ENCODE measurements at regions not wholly inside any gene's neighbourhood (a gene's known extent, or its start where the extent isn't known, plus 50 kb on each side); places are given as distances from the start of the nearest gene placed in this dataset.

- Histone ChIP-seq H3K27me3 (replicated peaks in 1 of 4; ENCODE audit: control insufficient read depth in 3 of 4, extremely low read depth in 1 of 4, insufficient read depth in 3 of 4, low read length in 3 of 4) (0 out of 7 replicates have a peak, but pooled peaks cover 0 to 3% (median 0%) of the 10 kb centered on the region in 4 experiments), H4K5ac (ENCODE audit: insufficient read length, low read depth, low read length) (no peak overlapping the region), H3K23ac (ENCODE audit: insufficient read length) (no peak overlapping the region), H3K36me3 (ENCODE audit: control insufficient read depth in 2 of 4, insufficient read depth in 4 of 4, low read length in 3 of 4) (peaks cover 9 to 28% (median 20%) of the 10 kb centered on the region in 4 experiments), H2BK20ac (ENCODE audit: low read length) (no peak overlapping the region), H4K91ac (replicated peaks; ENCODE audit: insufficient read length, low read length) (no peak overlapping the region), H4K20me1 (replicated peaks in 1 of 2; ENCODE audit: control insufficient read depth in 1 of 2, insufficient read depth in 2 of 2, low read length in 2 of 2) (no peaks in the 10 kb centered on the region), H3K18ac (ENCODE audit: extremely low read depth, low read length) (no peak overlapping the region), H2BK120ac (replicated peaks; ENCODE audit: low read depth, low read length) (no peak overlapping the region), H3K4me2 (ENCODE audit: insufficient read depth in 1 of 2, low read depth in 2 of 2, low read length in 2 of 2) (no peak overlapping the region), H2BK15ac (ENCODE audit: low read length) (no peak overlapping the region), H4K8ac (ENCODE audit: extremely low read depth, insufficient read depth, low read length) (no peak overlapping the region), H3K4ac (replicated peaks; ENCODE audit: insufficient read length, low read depth, low read length) (no peak overlapping the region), H3K9me3 (ENCODE audit: insufficient read depth in 2 of 2, low read depth in 1 of 2, low read length in 1 of 2) (no peaks in the 10 kb centered on the region), H3K79me2 (ENCODE audit: control insufficient read depth in 1 of 2, insufficient read depth in 2 of 2, low read length in 2 of 2) (no peaks in the 10 kb centered on the region), H3K56ac (replicated peaks; ENCODE audit: insufficient read length, low read depth, low read length) (no peak overlapping the region), H3K4me1 (replicated peaks in 1 of 4; ENCODE audit: control insufficient read depth in 3 of 4, insufficient read depth in 4 of 4, low read length in 3 of 4) (peaks cover 0 to 5% (median 0%) of the 10 kb centered on the region in 4 experiments; a peak in 2 of 7 replicates), H2AK5ac (ENCODE audit: low read depth, low read length) (no peak overlapping the region), H2AFZ (ENCODE audit: low read length) (no peak overlapping the region), H3K79me1 (ENCODE audit: low read depth, low read length) (no peaks in the 10 kb centered on the region), H3K4me3 (ENCODE audit: extremely low read depth in 1 of 4, insufficient read depth in 2 of 4, low read depth in 3 of 4, low read length in 4 of 4) (no peak overlapping the region), H3K9ac (replicated peaks in 1 of 4; ENCODE audit: extremely low read depth in 1 of 4, low read depth in 3 of 4, low read length in 3 of 4) (no peak overlapping the region), H2BK12ac (ENCODE audit: low read depth, low read length) (no peak overlapping the region), H2BK5ac (ENCODE audit: low read depth, low read length) (0 out of 2 replicates have a peak overlapping the region, but pooled peaks have one; percentile 9), H3K14ac (ENCODE audit: insufficient read length) (no peak overlapping the region), H3K23me2 (ENCODE audit: low read depth, low read length) (no peaks in the 10 kb centered on the region), H3K27ac (ENCODE audit: low read depth, low read length) (no peak overlapping the region)
- ChIA-PET CTCF (ENCODE audit: partially characterized antibody) (interaction anchor here (0.7 to 1.6 kb wide), 6 partner anchors 9 to 500 kb away, joined by 3 to 7 read pairs (median 4); no protein-coding TSS in a partner anchor), POLR2A (ENCODE audit: partially characterized antibody) (interaction anchor here (0.6 to 1.7 kb wide), 4 partner anchors 8 to 445 kb away, joined by 3 to 7 read pairs (median 4); no protein-coding TSS in a partner anchor)
- TF ChIP-seq TAF7 (optimal IDR thresholded peaks at IDR 0.05; ENCODE audit: borderline replicate concordance, low read depth, low read length) (peak; percentile 40), TAF1 (IDR thresholded peaks at IDR 0.05; ENCODE audit: low read depth, low read length) (no peak)
- FAIRE-seq (no peak), DNase-seq (ENCODE audit: low read depth in 1 of 2, low spot score in 2 of 2) (no peak)
- WGBS, 2 experiments (ENCODE audit: extremely low coverage in 1 of 2, insufficient coverage in 1 of 2, insufficient read length in 1 of 2, insufficient replicate concordance in 2 of 2, low coverage in 1 of 2, low lambda C conversion rate in 2 of 2, missing lambda C conversion rate in 1 of 2) = 76% methylated on average over 2 of the region's 2 CpGs; no CpG with 5 or more reads in 1 of the 2 experiments
These were observed 96.9 kb downstream of the ZFP64 start for GRCh38 chr20:52094693-52095092.

Data from H1 (cell line).